ENCODE measurements at regions not wholly inside any gene's neighbourhood (a gene's known extent, or its start where the extent isn't known, plus 50 kb on each side); places are given as distances from the start of the nearest gene placed in this dataset.

GRCh38 chr14:45491914-45492313 lies 238.9 kb upstream of the MIS18BP1 start:
- Histone ChIP-seq H3K27me3 (ENCODE audit: control insufficient read depth, insufficient read depth, low read length) (no peaks in the 10 kb centered on the region), H2BK120ac (ENCODE audit: low read depth, low read length) (no peak overlapping the region), H3K36me3 (ENCODE audit: control insufficient read depth, insufficient read depth, low read length) (no peaks in the 10 kb centered on the region), H4K8ac (ENCODE audit: low read depth in 2 of 2, low read length in 2 of 2) (no peak overlapping the region), H2AK5ac (ENCODE audit: low read depth, low read length) (no peak overlapping the region), H3K18ac (ENCODE audit: low read depth, low read length) (no peak overlapping the region), H3K4ac (ENCODE audit: low read depth, low read length) (no peak overlapping the region), H3K4me1 (ENCODE audit: control insufficient read depth, insufficient read depth, low read length) (no peaks in the 10 kb centered on the region), H2AK9ac (replicated peaks; ENCODE audit: low read depth, low read length, poor library complexity) (no peak overlapping the region), H2BK5ac (ENCODE audit: low read depth, low read length, poor library complexity, severe bottlenecking) (no peak overlapping the region), H3K14ac (replicated peaks; ENCODE audit: low read depth, low read length) (no peak overlapping the region), H3K27ac (ENCODE audit: insufficient read depth, low read length) (no peak overlapping the region), H2BK20ac (ENCODE audit: low read depth, low read length) (no peak overlapping the region), H3K9me1 (ENCODE audit: insufficient read depth, low read length) (no peaks in the 10 kb centered on the region), H4K91ac (ENCODE audit: insufficient read depth, low read depth, low read length) (no peak overlapping the region), H3K79me1 (ENCODE audit: low read depth in 1 of 2, low read length in 2 of 2) (no peaks in the 10 kb centered on the region), H3K9me3 (ENCODE audit: control insufficient read depth, insufficient read depth, low read length) (peaks cover 5% of the 10 kb centered on the region; the same call in 1 of the 2 replicates), H3K4me2 (ENCODE audit: low read depth, low read length) (no peak overlapping the region), H3K56ac (ENCODE audit: extremely low read depth, insufficient read depth, low read length) (no peak overlapping the region), H4K20me1 (ENCODE audit: insufficient read depth, low read length) (no peaks in the 10 kb centered on the region), H3K9ac (ENCODE audit: low read depth, low read length) (no peak overlapping the region), H3K23ac (ENCODE audit: low read depth, low read length) (no peak overlapping the region), H2AFZ (replicated peaks; ENCODE audit: low read length, poor library complexity) (no peak overlapping the region), H4K5ac (ENCODE audit: low read depth, low read length) (no peak overlapping the region), H2BK15ac (ENCODE audit: low read depth, low read length) (no peak overlapping the region), H3K4me3 (ENCODE audit: insufficient read depth, low read depth, low read length) (no peak overlapping the region)
- dilution Hi-C loops (cut with HindIII; ENCODE audit: low sequenced_read_pairs, unreplicated experiment), result no loop called here
- intact Hi-C loops (cut with micrococcal nuclease), result no loop called here
- no peak for DNase-seq
- in situ Hi-C loops (cut with MboI; ENCODE audit: low sequenced_read_pairs), result no loop called here
- TF ChIP-seq CTCF (conservative IDR thresholded peaks at IDR 0.05; ENCODE audit: low read depth, low read length) (no peak), RFX5 (IDR thresholded peaks at IDR 0.05; ENCODE audit: low read depth, low read length) (no peak), MXI1 (IDR thresholded peaks at IDR 0.05; ENCODE audit: borderline replicate concordance, low read depth, low read length) (no peak), USF2 (IDR thresholded peaks at IDR 0.05; ENCODE audit: low read depth, low read length) (no peak), CEBPB (IDR thresholded peaks at IDR 0.05; ENCODE audit: low read depth, low read length) (no peak), NFE2L2 (IDR thresholded peaks at IDR 0.05; ENCODE audit: low read depth, low read length) (no peak), SMC3 (IDR thresholded peaks at IDR 0.05; ENCODE audit: low read depth, low read length) (no peak), POLR2A (IDR thresholded peaks at IDR 0.05; ENCODE audit: low read depth, low read length) (no peak), MAFK (IDR thresholded peaks at IDR 0.05; ENCODE audit: low read depth, low read length) (no peak), BHLHE40 (IDR thresholded peaks at IDR 0.05; ENCODE audit: low read depth, low read length) (no peak), MAZ (IDR thresholded peaks at IDR 0.05; ENCODE audit: borderline replicate concordance, low read depth, low read length) (no peak), ELK1 (IDR thresholded peaks at IDR 0.05; ENCODE audit: borderline replicate concordance, low read depth, low read length) (no peak)
- 40% methylated on average over 2 of the region's 3 CpGs; no CpG with 5 or more reads in 1 of the 2 experiments for WGBS, 2 experiments (ENCODE audit: extremely low coverage in 2 of 2, insufficient read length in 1 of 2)
- ChIA-PET CTCF (no interaction called here), POLR2A (ENCODE audit: unreplicated experiment) (no interaction called here)
- no peak for ATAC-seq (ENCODE audit: low read depth)
- BruUV-seq (replicated peaks), result no TSS peak
